ENCODE measurements at regions not wholly inside any gene's neighbourhood (a gene's known extent, or its start where the extent isn't known, plus 50 kb on each side); places are given as distances from the start of the nearest gene placed in this dataset.

GRCh38 chr2:238787501-238787900 lies 60.4 kb upstream of the TWIST2 start:
- DNase-seq (ENCODE audit: insufficient read length, low spot score) (no peak), FAIRE-seq (no peak)

GRCh38 chr2:238789317-238789806 lies 58.5 kb upstream of the TWIST2 start:
- DNase-seq (ENCODE audit: insufficient read length, low spot score) (no peak), FAIRE-seq (no peak)
- no peak for TF ChIP-seq CTCF (IDR thresholded peaks at IDR 0.05; ENCODE audit: insufficient read depth, missing control alignments)

More at GRCh38 chr2:238787501-238787900, 60.4 kb upstream of the TWIST2 start:
- TF ChIP-seq CTCF (IDR thresholded peaks at IDR 0.05; ENCODE audit: insufficient read depth, missing control alignments): no peak

GRCh38 chr2:238790126-238790832 lies 57.6 kb upstream of the TWIST2 start:
- TF ChIP-seq CTCF (IDR thresholded peaks at IDR 0.05; ENCODE audit: insufficient read depth, missing control alignments): no peak
- FAIRE-seq (no peak), DNase-seq (ENCODE audit: insufficient read length, low spot score) (no peak)

- no peak for TF ChIP-seq CTCF (IDR thresholded peaks at IDR 0.05; ENCODE audit: insufficient read depth, missing control alignments)
- FAIRE-seq: no peak
Measured at GRCh38 chr2:238790833-238791230, 57.1 kb upstream of the TWIST2 start.

GRCh38 chr2:238791354-238791753 lies 56.5 kb upstream of the TWIST2 start:
- TF ChIP-seq CTCF (IDR thresholded peaks at IDR 0.05; ENCODE audit: insufficient read depth, missing control alignments): no peak
- FAIRE-seq: no peak
- no peak for DNase-seq (ENCODE audit: insufficient read length, low spot score)

More at GRCh38 chr2:238790833-238791230, 57.1 kb upstream of the TWIST2 start:
- no peak for DNase-seq (ENCODE audit: insufficient read length, low spot score)

- TF ChIP-seq CTCF (IDR thresholded peaks at IDR 0.05; ENCODE audit: insufficient read depth, missing control alignments): no peak
- no peak for DNase-seq (ENCODE audit: insufficient read length, low spot score)
- no peak for FAIRE-seq
Measured at GRCh38 chr2:238793306-238793705, 54.6 kb upstream of the TWIST2 start.

- DNase-seq (ENCODE audit: insufficient read length, low spot score) (no peak), FAIRE-seq (no peak)
- no peak for TF ChIP-seq CTCF (IDR thresholded peaks at IDR 0.05; ENCODE audit: insufficient read depth, missing control alignments)
Measured at GRCh38 chr2:238793801-238794449, 54.0 kb upstream of the TWIST2 start.
